ENCODE measurements at regions not wholly inside any gene's neighbourhood (a gene's known extent, or its start where the extent isn't known, plus 50 kb on each side); places are given as distances from the start of the nearest gene placed in this dataset.
"Not testable (repeated sequence)": the region's sequence is repeated elsewhere in the genome, so short reads cannot be mapped to it uniquely, and the experiment has no call there.

DNA sequence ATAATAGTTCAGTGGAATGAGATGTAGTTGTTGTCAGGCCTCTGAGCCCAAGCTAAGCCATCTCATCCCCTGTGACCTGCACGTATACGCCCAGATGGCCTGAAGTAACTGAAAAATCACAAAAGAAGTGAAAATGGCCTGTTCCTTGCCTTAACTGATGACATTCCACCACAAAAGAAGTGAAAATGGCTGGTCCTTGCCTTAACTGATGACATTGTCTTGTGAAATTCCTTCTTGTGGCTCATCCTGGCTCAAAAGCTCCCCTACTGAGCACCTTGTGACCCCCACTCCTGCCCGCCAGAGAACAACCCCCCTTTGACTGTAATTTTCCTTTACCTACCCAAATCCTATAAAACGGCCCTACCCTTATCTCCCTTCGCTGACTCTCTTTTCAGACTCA lies 361.4 kb upstream of the ARRDC3 start:
- DNase-seq, result not testable (repeated sequence)

DNA sequence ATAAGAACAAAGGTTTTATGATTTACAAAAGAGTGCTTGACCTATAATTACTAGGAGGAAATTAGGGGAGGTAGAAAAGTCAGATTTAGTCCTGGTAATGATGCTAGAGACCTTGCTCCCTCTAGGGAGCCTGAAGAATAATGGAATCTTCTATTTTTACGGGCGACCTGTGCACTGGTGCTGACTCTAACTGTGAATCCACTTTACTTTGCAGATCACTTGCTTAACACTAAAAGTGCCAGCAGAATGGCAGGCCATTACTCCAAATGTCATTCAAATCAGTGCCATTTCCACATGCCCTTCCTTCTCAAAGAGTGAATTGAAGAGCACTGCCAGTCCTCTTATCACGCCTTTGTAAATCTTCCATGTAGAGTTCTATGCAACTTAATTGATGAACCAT lies 359.4 kb upstream of the ARRDC3 start:
- DNase-seq, result no peak

- DNase-seq, result no peak
Observed at GRCh38 chr5:91741764-91742505, 358.8 kb upstream of the ARRDC3 start.

DNA sequence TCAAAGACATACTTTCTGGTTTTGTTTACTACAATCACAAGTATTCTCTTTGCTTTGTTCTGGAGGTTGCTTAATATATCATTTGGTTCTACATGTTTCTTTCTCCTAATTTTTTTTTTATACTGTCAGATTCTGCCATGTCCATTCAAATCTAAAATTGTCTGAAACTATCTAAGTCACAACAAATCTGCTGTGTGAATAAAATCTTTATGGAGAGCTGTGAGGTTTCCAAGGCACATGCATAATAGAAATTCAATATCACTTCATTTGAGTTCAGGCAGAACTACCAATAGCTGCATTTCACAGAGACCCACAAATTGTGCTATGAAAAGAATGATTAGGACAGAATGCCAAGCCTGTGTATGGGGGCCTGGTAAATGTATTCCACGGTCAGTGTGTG lies 346.9 kb upstream of the ARRDC3 start:
- DNase-seq, result no peak

- no peak for DNase-seq
Observed at GRCh38 chr5:91727463-91727862, 344.3 kb upstream of the ARRDC3 start.

DNA sequence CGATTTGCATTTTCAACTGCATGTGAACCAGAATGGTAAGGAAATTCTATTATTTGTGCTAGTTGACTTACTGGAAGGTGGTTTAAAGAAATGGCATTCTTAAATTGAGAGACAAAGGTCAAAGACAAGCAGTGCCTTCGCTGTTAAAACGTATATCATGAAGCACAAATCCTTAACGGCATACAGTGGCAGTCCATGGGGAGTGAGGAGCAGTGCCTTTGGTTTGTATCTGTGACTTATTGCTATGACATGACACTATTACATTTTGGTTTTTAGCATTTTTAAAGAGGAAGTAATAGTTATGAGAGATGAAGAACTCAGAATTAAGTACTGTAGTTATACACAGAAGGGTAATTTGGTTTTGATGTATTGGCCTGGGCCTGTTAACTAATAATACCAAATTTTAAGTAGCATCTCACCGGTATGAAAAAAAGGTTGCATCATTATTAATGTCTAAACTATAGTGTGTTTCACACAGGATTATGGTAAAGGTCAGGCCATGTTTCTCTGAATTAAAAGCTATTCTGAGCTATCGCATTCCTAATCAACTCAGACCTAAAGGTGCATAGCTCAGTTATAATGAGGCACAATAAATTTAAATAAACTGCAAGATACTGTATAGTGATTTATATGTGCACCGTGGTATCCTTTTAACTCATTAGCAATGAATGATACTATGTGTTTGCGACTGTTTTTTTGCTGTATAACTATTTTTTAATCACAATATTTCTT lies 339.8 kb upstream of the ARRDC3 start:
- DNase-seq, result no peak

GRCh38 chr5:91712718-91713117 lies 329.6 kb upstream of the ARRDC3 start:
- DNase-seq, result no peak

DNA sequence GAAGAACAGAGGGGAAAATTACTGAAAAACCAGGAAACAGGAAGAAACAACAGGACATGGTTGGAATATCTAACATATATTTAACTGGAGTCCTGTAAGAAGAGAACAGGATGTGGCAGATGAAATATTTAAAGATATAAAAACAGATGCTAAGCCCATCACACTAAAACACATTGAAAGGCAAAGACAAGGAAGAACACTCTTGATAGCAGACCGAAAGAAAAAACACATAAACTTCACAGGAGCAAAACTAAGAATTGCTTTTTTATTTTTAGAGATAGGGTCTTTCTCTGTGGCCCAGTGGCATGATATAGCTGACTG lies 324.4 kb upstream of the ARRDC3 start:
- no peak for DNase-seq

DNA sequence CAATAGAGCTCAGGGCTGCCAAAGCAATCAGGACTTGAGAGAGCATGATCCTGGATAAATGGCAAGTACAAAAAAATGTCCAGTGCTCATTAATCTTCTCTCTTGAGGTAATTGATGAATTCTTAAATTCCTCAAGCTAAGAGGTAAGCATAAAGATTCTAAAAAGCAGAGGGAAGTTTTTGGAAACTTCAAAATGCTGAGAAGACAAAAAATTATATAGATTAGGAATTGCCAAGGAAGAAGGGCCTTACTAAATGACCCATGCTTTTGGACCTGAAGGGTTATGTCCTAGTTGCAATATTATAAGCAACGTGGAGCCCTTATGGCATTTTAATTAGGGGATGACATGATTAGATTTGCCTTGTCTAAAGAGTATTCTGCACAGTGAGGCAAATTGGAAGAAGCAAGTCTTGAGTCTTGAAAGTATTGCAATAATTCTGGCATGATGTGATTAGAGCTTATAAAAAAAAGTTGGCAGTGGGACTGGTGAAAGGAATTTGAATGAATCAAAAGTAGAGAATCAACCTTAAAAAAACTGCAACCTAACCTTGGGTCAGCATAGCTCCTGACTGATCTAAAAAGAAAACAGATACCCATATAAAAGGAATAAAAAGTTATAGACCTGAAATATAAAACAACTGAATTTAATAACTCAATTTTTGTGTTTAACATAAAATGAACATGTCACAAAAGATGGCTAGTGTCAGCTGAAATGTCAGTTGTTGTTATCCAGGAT lies 323.8 kb upstream of the ARRDC3 start:
- DNase-seq, result no peak

DNA sequence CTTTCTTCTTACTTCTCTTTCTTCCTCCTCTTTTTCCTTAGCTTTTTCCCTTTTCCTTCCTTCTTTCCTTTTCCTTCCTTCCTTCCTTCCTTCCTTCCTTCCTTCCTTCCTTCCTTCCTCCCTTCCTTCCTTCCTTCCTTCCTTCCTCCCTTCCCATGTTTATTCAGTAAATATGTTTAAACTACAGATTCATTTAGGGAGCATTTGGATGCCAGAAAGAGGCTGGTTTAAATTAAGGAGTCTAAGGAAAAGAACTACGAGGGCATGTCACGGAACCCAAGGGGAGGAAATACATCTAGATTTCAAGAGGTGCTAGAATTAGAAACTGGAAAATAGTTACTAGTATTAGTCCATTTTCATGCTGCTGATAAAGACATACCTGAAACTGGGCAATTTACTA lies 320.0 kb upstream of the ARRDC3 start:
- no peak for DNase-seq

GRCh38 chr5:91699429-91699828 lies 316.3 kb upstream of the ARRDC3 start:
- DNase-seq, result no peak

GRCh38 chr5:91691592-91691991 lies 308.5 kb upstream of the ARRDC3 start:
- DNase-seq, result no peak

DNA sequence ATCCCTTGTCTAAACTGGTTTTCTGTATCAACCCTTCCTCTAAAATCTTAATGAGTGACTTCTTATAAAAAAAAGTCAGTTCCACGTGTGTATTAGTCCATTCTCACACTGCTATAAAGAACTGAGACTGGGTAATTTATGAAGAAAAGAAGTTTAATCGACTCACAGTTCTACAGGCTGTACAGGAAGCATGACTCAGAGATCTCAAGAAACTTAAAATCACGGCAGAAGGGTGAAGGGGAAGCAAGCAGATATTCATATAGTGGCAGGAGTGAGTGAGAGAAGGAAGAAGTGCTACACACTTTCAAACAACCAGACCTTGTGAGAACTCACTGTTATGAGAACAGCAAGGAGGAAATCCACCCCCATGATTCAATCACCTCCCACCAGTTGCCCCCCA lies 307.8 kb upstream of the ARRDC3 start:
- DNase-seq, result no peak

DNA sequence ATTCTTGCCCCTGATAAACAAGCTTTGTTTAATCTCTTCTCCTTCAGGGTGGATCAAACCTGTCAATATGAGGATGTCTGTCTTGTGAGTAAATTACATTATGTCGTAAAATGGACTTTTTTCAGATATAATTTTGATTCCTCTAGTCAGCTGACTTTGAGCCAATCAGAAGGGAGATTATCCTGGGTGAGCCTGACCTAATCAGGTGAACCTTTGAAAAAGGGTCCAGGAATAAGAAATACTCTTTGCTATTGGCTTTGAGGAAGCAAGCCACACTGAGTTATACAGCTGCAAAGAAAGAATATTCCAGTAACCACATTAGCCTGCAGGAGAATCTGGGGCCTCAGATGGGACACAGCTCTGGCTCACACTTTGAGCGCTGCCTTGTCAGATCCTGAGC lies 304.3 kb upstream of the ARRDC3 start:
- no peak for DNase-seq

DNA sequence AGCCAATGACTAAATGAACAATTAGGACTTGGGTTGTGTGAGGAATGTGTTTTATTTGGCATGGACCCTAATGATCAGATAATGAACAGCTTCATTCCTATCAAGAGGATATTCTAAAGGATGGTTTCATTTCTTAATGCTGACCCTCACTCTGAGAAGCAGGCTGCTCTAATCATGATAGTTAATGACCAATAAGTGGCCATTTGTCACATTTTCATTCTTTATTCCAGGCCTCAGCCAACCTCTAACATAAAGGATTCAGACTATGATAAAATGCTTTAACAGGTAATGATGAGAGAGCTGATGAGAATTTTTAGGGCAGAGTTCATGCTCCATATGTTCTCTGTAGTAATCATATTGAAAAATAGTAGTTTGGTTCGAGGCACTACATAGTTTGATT lies 301.5 kb upstream of the ARRDC3 start:
- no peak for DNase-seq

DNA sequence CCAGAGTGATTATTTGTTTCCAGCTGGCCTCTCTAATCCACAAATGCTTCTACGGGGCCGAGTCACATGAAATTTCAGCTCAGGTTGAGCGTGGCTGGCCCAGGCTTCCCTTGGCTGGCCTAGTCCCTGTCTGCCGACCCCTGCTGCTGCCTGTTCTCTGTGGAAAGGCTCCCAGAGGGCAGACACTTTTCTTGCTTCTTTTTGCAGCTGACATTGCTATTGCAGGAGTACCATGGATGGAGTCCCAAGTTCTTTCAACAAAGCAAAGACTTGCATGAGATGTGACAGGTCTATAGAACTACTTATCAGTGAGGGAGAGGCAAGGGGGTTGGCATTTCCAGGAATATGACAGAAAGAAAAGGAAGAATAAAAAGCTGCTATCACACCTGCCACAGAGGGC lies 287.4 kb upstream of the ARRDC3 start:
- no peak for DNase-seq

DNA sequence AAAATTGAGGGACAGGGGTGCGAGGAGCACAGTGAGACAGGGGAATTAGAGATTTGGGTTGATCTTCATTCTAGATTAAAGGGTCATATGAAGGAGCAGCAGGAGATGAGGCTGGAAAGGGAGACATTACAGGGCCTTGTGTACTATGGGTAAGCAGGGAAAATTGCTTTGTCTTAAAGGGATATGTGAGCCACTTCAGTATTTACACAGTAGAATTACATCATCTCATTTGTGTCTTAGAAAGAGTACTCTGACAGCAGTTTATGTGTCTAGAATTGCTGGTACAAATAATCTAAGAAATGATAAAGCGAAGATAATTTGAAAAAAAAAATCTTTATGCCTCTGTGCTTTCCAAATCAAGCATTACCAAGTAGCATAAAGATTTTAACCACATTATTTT lies 287.0 kb upstream of the ARRDC3 start:
- no peak for DNase-seq

GRCh38 chr5:91668261-91668660 lies 285.1 kb upstream of the ARRDC3 start:
- no peak for DNase-seq

DNA sequence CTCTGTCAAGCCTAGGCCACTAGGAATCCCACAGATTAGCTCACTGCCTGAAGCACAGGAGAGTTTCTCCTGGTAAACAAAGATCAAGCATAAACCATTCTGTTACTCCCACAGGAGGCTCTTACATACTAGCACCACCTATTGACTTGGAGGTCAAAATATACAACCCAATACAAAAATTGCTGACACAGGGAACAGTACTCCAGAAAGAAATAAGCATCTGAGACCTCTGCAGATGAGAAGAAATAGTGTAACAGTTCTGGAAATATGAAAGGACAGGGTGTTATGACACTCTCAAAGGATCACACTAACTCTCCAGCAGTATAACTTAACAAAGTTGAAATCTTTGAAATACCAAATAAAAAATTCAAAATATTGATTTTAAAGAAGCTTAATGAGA lies 269.6 kb upstream of the ARRDC3 start:
- no peak for DNase-seq

- no peak for DNase-seq
Observed at GRCh38 chr5:91651704-91652103, 268.6 kb upstream of the ARRDC3 start.

GRCh38 chr5:91645347-91645746 lies 262.2 kb upstream of the ARRDC3 start:
- no peak for DNase-seq

DNA sequence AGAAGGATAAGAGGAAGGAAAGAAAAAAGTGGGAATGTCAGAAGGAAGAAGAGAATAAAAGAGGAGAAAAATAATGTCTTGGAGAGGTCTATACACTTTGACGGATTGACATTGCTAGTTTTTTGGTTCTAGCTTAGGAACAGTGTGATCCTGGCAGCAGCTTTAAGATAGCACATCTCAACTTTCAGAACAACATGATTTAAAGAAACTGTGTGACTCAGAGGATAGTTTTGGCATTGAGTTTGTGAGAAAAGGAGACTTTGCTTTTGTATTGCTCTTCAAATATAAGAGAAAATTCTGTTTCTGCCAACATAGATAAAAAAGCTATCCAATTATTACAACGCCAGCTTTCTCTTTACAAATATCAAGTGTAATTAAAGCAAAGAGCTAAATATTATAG lies 260.7 kb upstream of the ARRDC3 start:
- DNase-seq, result no peak

DNA sequence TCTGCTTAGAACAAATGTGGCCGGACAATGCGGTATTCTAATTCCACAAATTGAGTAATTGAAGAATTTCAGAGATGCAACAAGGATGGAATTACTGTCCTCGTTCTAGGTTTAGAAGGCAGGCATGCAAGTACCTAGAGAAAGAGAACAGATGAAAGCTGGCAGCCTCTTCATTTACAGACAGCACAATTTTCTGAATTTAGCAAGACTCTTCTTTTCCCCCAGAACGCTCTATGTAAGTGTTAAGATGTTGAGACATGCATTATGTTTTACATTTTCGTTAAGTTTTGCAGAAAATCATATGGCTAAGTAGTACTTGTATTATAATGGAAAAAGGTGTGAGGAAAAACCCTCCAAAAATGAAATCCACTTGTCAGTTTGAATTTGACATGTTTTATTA lies 259.5 kb upstream of the ARRDC3 start:
- no peak for DNase-seq

- DNase-seq, result no peak
Observed at GRCh38 chr5:91641730-91642350, 258.7 kb upstream of the ARRDC3 start.
